ENCODE measurements at regions not wholly inside any gene's neighbourhood (a gene's known extent, or its start where the extent isn't known, plus 50 kb on each side); places are given as distances from the start of the nearest gene placed in this dataset.

DNA sequence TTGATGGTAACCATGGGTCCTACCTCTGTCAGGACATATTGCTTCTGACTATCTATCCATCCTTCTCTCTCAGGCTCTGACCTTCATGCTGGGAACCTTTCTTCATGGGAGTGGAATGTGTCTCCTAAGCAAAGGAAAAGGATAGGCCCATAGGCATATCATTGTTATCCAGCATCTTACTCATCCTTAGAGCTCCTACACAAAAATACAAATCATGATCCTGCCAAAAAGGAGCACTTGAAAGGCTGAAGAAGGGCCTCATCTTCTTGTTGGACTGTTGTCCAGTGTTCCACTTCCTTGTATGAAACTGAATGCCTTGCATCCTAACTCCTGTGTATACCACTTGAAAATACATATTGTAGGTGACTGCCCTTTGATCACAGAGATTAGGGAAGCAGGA lies 96.1 kb upstream of the SOX2 start:
- TF ChIP-seq RAD21 (IDR thresholded peaks at IDR 0.05) (no peak), EGR1 (IDR thresholded peaks at IDR 0.05; ENCODE audit: low read depth in 2 of 2) (no peak), JUND (IDR thresholded peaks at IDR 0.05) (no peak), GABPA (IDR thresholded peaks at IDR 0.05 in 1 of 2, conservative IDR thresholded peaks at IDR 0.05 in 1 of 2) (no peak), NR2F2 (IDR thresholded peaks at IDR 0.05) (no peak), TAF1 (conservative IDR thresholded peaks at IDR 0.05) (no peak), HNF4G (IDR thresholded peaks at IDR 0.05) (no peak)
- TF ChIP-seq, protein P1, sequence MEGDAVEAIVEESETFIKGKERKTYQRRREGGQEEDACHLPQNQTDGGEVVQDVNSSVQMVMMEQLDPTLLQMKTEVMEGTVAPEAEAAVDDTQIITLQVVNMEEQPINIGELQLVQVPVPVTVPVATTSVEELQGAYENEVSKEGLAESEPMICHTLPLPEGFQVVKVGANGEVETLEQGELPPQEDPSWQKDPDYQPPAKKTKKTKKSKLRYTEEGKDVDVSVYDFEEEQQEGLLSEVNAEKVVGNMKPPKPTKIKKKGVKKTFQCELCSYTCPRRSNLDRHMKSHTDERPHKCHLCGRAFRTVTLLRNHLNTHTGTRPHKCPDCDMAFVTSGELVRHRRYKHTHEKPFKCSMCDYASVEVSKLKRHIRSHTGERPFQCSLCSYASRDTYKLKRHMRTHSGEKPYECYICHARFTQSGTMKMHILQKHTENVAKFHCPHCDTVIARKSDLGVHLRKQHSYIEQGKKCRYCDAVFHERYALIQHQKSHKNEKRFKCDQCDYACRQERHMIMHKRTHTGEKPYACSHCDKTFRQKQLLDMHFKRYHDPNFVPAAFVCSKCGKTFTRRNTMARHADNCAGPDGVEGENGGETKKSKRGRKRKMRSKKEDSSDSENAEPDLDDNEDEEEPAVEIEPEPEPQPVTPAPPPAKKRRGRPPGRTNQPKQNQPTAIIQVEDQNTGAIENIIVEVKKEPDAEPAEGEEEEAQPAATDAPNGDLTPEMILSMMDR (IDR thresholded peaks at IDR 0.05; ENCODE audit: low read depth, low read length, missing input control), result no peak
